Transverse colon (tissue), 4 donors: ENCODE measurements at regions not wholly inside any gene's neighbourhood (a gene's known extent, or its start where the extent isn't known, plus 50 kb on each side); places are given as distances from the start of the nearest gene placed in this dataset.

Source experiments
- CTCF ChIP-seq, 5 experiments: fragments of 200-600 bp in 3 of 5; fragments of 450-650 bp in 2 of 5; sonication (generic) in 3 of 5; IDR thresholded peaks; 1 replicate in 2 of 5; 2 replicates in 3 of 5; pipeline ENCODE4 v1.5.1; 2016 to 2017; ENCODE audit warnings: antibody characterized with exemption in 5 of 5, inconsistent platforms in 3 of 5, mild to moderate bottlenecking in 2 of 5, moderate library complexity in 1 of 5
- EP300 ChIP-seq: sonication (generic); formaldehyde crosslinking; IDR thresholded peaks from one replicate; pipeline ENCODE4 v1.6.1; 2017; ENCODE audit warnings: antibody characterized with exemption, low read depth
- POLR2A ChIP-seq: fragments of 450-650 bp; IDR thresholded peaks from one replicate; pipeline ENCODE4 v1.6.1; 2016; ENCODE audit warnings: antibody characterized with exemption, mild to moderate bottlenecking, moderate library complexity
- POLR2AphosphoS5 ChIP-seq, 3 donors: sonication (generic); formaldehyde crosslinking; IDR thresholded peaks; one replicate each; pipeline ENCODE4 v1.6.1; 2016; ENCODE audit warnings: antibody characterized with exemption in 3 of 3

GRCh38 chr18:22639561-22639960, 221.8 kb upstream of the CTAGE1 start:
- TF ChIP-seq CTCF (IDR thresholded peaks at IDR 0.05) (no peak), POLR2A (no peak), EP300 (no peak), POLR2AphosphoS5 (IDR thresholded peaks at IDR 0.05) (no peak)
